Breast epithelium (tissue), 4 donors: ENCODE measurements at regions not wholly inside any gene's neighbourhood (a gene's known extent, or its start where the extent isn't known, plus 50 kb on each side); places are given as distances from the start of the nearest gene placed in this dataset.

Source experiments
- DNase-seq, 2 donors: peaks; one replicate each; pipeline ENCODE4 v3.0.0-alpha.2; 2019; ENCODE audit warnings: low spot score in 2 of 2
- H3K27ac ChIP-seq, 2 donors: fragments of 200-600 bp; sonication (generic) in 1 of 2; one replicate each; pipeline ENCODE4 v1.5.1; 2016 to 2019; ENCODE audit warnings: mild to moderate bottlenecking in 1 of 2
- H3K27me3 ChIP-seq, 2 donors: fragments of 200-600 bp; sonication (generic) in 1 of 2; one replicate each; pipeline versions ENCODE4 v1.5.1 to v1.6.0; 2017 to 2019; ENCODE audit warnings: control low read depth in 1 of 2, mild to moderate bottlenecking in 1 of 2
- H3K36me3 ChIP-seq: fragments of 200-600 bp; one replicate; pipeline ENCODE4 v1.5.1; 2019
- H3K4me1 ChIP-seq, 2 donors: fragments of 200-600 bp; sonication (generic); one replicate each; pipeline ENCODE4 v1.5.1; 2016 to 2019; ENCODE audit warnings: control low read depth in 1 of 2
- H3K4me3 ChIP-seq, 3 donors: fragments of 200-600 bp; sonication (generic); 1 replicate in 2 of 3; 2 replicates in 1 of 3; pipeline ENCODE4 v1.5.1; 2016 to 2019; ENCODE audit warnings: mild to moderate bottlenecking in 3 of 3, moderate library complexity in 2 of 3
- H3K9me3 ChIP-seq, 2 donors: fragments of 200-600 bp; sonication (generic) in 1 of 2; one replicate each; pipeline ENCODE4 v1.5.1; 2016 to 2019; ENCODE audit warnings: control low read depth in 1 of 2
- POLR2A ChIP-seq: fragments of 450-650 bp; IDR thresholded peaks from one replicate; pipeline ENCODE4 v1.6.1; 2016; ENCODE audit warnings: antibody characterized with exemption, mild to moderate bottlenecking, moderate library complexity
- POLR2AphosphoS5 ChIP-seq, 3 donors: sonication (generic); formaldehyde crosslinking; IDR thresholded peaks; one replicate each; pipeline ENCODE4 v1.6.1; 2017; ENCODE audit warnings: antibody characterized with exemption in 3 of 3
- intact Hi-C: fragments of 100-400 bp; cut with DNase I; formaldehyde crosslinking; loops from one replicate; pipeline ENCODE4 v1.15.1; 2023; ENCODE audit warnings: low total_unique reads
- TF ChIP-seq, protein P1 (sequence below), 3 donors: fragments of 450-650 bp; IDR thresholded peaks; one replicate each; pipeline ENCODE4 v1.5.1; 2016 to 2017; ENCODE audit warnings: antibody characterized with exemption in 3 of 3, mild to moderate bottlenecking in 3 of 3, moderate library complexity in 3 of 3

DNA sequence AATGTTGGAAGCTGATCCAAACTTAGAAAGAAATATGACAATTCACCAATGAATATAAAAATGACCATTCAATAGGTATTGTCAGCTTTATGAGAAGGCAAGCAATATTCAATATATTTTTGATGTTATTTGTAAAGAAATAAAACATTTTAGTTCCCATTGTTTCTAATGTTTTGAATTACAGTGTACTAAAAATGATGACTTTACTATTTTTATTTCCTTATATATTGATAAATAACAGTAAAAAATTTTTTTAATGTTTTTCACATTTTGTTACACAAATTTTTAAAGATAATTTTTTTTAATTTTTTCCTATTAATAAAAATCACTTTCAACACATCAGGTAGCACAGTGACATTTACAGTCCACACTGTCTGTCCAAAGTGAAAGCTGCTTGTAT is 565.5 kb upstream of the FAM241A start:
- intact Hi-C loops, result no loop called here
- TF ChIP-seq POLR2A (no peak), POLR2AphosphoS5 (IDR thresholded peaks at IDR 0.05) (no peak)
- TF ChIP-seq, protein P1, sequence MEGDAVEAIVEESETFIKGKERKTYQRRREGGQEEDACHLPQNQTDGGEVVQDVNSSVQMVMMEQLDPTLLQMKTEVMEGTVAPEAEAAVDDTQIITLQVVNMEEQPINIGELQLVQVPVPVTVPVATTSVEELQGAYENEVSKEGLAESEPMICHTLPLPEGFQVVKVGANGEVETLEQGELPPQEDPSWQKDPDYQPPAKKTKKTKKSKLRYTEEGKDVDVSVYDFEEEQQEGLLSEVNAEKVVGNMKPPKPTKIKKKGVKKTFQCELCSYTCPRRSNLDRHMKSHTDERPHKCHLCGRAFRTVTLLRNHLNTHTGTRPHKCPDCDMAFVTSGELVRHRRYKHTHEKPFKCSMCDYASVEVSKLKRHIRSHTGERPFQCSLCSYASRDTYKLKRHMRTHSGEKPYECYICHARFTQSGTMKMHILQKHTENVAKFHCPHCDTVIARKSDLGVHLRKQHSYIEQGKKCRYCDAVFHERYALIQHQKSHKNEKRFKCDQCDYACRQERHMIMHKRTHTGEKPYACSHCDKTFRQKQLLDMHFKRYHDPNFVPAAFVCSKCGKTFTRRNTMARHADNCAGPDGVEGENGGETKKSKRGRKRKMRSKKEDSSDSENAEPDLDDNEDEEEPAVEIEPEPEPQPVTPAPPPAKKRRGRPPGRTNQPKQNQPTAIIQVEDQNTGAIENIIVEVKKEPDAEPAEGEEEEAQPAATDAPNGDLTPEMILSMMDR (IDR thresholded peaks at IDR 0.05), result no peak

DNA sequence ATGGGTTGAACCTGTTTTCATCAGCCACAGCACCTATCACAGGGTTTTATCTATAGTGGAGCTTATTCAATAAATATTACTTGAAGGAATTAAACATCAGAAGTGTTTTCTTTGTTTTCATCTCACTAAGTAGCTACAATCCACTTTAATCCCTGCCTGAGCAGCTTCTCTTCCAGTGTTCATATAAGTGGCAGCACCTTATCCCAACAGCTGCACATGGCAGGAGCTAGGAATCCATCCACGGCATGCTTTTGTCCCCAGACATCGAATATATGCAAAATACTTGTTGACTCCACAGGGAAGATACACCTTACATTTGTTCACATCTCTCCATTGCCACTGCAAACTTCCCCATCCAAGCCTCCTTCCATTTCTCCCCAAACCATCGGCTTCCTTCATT is 549.8 kb upstream of the FAM241A start:
- H3K27ac ChIP-seq, result no peak overlapping the region
- TF ChIP-seq, protein P1 (IDR thresholded peaks at IDR 0.05), result no peak
- TF ChIP-seq POLR2A (no peak), POLR2AphosphoS5 (IDR thresholded peaks at IDR 0.05) (no peak)
- H3K9me3 ChIP-seq, result no peaks in the 10 kb centered on the region
- H3K36me3 ChIP-seq, result no peaks in the 10 kb centered on the region
- intact Hi-C loops, result no loop called here
- no peak overlapping the region for H3K4me3 ChIP-seq
- no peak for DNase-seq
- H3K27me3 ChIP-seq, result no peaks in the 10 kb centered on the region
- H3K4me1 ChIP-seq, result no peaks in the 10 kb centered on the region

More for the DNA sequence above, 565.5 kb upstream of the FAM241A start:
- Histone ChIP-seq H3K36me3 (no peaks in the 10 kb centered on the region), H3K4me3 (no peak overlapping the region), H3K9me3 (peaks cover 7 to 9% of the 10 kb centered on the region in 2 donors), H3K4me1 (no peaks in the 10 kb centered on the region), H3K27me3 (no peaks in the 10 kb centered on the region), H3K27ac (no peak overlapping the region)
- no peak for DNase-seq

DNA sequence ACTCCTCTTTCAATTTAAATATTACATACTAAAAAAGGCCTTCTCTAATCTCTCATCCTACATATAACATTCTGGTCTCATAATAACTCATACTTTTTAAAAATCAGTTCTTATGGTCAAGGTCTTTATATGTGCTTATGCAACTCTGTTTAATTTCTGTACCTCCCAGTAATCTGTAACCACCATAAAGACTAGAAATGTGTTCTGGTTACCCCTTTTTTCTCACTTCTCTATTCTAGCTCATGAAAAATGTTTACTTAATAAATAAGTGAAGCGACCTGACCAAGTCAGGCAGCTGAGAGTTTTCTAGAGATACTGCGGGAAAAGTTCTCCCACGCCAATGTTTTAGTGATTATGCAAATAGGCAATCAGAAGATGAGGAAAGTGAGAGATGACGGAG is 548.8 kb upstream of the FAM241A start:
- no peaks in the 10 kb centered on the region for H3K27me3 ChIP-seq
- DNase-seq, result no peak
- H3K36me3 ChIP-seq, result no peaks in the 10 kb centered on the region
- no peaks in the 10 kb centered on the region for H3K4me1 ChIP-seq
- no peak for TF ChIP-seq POLR2A
- TF ChIP-seq POLR2AphosphoS5 (IDR thresholded peaks at IDR 0.05), result no peak
- TF ChIP-seq, protein P1 (IDR thresholded peaks at IDR 0.05), result no peak
- no peak overlapping the region for H3K27ac ChIP-seq
- H3K9me3 ChIP-seq, result no peaks in the 10 kb centered on the region
- H3K4me3 ChIP-seq, result no peak overlapping the region
- intact Hi-C loops, result no loop called here

DNA sequence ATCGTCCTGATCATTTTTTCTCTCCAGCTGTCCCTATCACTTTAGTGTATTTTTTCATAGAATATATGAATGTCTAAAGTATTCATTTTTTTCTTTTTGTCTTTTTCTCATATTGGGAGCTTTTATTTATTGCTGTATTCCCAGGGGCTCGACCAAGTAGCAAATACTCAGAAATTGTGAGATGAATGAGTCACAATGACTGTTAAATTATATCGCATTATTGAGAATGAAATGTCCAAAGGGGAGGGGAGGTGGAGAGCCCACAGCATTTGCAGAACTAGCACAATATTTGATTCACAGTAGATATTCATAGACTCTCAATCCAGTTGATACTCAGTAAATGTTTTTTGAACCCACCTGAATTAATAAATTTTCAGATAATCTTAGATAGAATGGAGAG is 543.6 kb upstream of the FAM241A start:
- H3K9me3 ChIP-seq, result no peaks in the 10 kb centered on the region
- no peak overlapping the region for H3K4me3 ChIP-seq
- H3K36me3 ChIP-seq, result no peaks in the 10 kb centered on the region
- no peaks in the 10 kb centered on the region for H3K4me1 ChIP-seq
- H3K27me3 ChIP-seq, result no peaks in the 10 kb centered on the region
- intact Hi-C loops, result no loop called here
- TF ChIP-seq POLR2A (no peak), POLR2AphosphoS5 (IDR thresholded peaks at IDR 0.05) (no peak)
- TF ChIP-seq, protein P1 (IDR thresholded peaks at IDR 0.05), result no peak
- DNase-seq, result no peak
- no peak overlapping the region for H3K27ac ChIP-seq

DNA sequence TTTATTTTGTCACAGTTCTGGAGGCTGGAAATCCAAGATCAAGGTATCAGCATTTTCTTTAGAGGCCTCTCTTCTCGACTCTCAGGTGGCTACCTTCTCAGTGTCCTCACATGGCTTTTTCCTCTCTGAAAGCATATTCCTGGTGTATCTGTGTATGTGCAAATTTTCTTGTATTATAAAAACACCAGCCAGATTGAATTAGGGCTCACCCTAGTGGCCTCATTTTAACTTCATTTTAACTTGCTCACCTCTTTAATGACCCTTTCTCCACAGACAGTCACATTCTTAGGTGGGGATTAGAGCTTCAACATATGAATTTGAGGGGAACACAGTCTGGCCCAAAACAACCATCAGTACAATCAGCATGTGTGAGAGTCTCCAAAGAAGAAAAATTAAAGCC is 542.4 kb upstream of the FAM241A start:
- Histone ChIP-seq H3K4me1 (no peaks in the 10 kb centered on the region), H3K27me3 (no peaks in the 10 kb centered on the region)

DNA sequence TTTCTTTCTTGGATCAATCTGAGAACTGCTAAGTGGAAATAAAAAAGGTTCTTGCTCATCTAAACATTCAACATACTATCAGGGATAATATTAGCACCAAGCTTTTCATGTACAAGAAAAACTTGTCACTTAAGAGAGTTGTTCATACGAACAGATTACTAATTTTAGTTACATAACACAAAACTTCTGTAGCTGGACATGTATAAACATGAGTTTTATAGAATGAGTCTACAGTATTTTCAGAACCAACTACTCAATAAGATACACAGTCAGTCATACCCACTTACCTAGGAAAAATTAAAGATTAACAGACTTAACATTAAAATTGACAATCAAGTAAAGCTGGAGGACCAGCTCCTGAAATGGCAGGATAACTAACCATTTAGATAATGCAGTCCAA is 540.1 kb upstream of the FAM241A start:
- H3K4me3 ChIP-seq, result no peak overlapping the region
- no peak overlapping the region for H3K27ac ChIP-seq
- H3K4me1 ChIP-seq, result no peaks in the 10 kb centered on the region
- TF ChIP-seq POLR2AphosphoS5 (IDR thresholded peaks at IDR 0.05) (no peak), POLR2A (no peak)
- TF ChIP-seq, protein P1 (IDR thresholded peaks at IDR 0.05), result no peak
- no peaks in the 10 kb centered on the region for H3K27me3 ChIP-seq
- intact Hi-C loops, result no loop called here
- DNase-seq, result no peak
- no peaks in the 10 kb centered on the region for H3K9me3 ChIP-seq
- no peaks in the 10 kb centered on the region for H3K36me3 ChIP-seq

More for the DNA sequence above, 542.4 kb upstream of the FAM241A start:
- H3K9me3 ChIP-seq, result no peaks in the 10 kb centered on the region
- intact Hi-C loops, result no loop called here
- TF ChIP-seq POLR2AphosphoS5 (IDR thresholded peaks at IDR 0.05), result no peak
- no peak overlapping the region for H3K4me3 ChIP-seq
- H3K27ac ChIP-seq, result no peak overlapping the region
- no peak for DNase-seq
- no peaks in the 10 kb centered on the region for H3K36me3 ChIP-seq
